ENCODE measurements at regions not wholly inside any gene's neighbourhood (a gene's known extent, or its start where the extent isn't known, plus 50 kb on each side); places are given as distances from the start of the nearest gene placed in this dataset.

DNA sequence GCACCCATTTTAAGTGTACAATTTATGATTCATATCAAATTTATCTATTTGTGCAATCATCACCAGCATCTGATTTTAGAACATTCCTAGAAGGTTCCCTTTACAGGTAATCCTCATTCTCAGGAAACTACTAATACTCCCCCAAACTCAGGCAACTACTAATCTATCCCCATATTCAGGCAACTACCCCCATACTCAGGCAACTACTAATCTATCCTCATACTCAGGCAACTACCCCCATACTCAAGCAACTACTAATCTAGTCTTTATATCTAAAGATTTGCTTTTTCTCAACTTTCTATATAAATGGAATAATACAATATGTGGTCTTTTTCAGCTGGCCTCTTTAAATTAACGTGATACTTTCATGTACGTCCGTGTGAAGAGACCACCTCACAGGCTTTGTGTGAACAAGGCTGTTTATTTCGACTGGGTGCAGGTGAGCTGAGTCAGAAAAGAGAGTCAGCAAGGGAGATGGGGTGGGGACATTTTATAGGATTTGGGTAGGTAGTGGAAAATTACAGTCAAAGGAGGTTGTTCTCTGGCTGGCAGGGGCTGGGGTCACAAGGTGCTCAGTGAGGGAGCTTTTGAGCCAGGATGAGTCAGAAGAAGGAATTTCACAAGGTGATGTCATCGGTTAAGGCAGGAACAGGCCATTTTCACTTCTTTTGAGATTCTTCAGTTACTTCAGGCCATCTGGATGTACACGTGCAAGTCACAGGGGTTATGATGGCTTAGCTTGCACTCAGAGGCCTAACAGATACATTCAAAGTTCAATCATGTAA is 1444.5 kb upstream of the CADM2 start:
- TF ChIP-seq, protein P1, sequence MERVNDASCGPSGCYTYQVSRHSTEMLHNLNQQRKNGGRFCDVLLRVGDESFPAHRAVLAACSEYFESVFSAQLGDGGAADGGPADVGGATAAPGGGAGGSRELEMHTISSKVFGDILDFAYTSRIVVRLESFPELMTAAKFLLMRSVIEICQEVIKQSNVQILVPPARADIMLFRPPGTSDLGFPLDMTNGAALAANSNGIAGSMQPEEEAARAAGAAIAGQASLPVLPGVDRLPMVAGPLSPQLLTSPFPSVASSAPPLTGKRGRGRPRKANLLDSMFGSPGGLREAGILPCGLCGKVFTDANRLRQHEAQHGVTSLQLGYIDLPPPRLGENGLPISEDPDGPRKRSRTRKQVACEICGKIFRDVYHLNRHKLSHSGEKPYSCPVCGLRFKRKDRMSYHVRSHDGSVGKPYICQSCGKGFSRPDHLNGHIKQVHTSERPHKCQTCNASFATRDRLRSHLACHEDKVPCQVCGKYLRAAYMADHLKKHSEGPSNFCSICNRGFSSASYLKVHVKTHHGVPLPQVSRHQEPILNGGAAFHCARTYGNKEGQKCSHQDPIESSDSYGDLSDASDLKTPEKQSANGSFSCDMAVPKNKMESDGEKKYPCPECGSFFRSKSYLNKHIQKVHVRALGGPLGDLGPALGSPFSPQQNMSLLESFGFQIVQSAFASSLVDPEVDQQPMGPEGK (CRISPR knock-in tag; IDR thresholded peaks at IDR 0.05; ENCODE audit: borderline replicate concordance): no peak
- no peak for TF ChIP-seq ISL1 (CRISPR knock-in tag; IDR thresholded peaks at IDR 0.05)
